Activated CD8-positive, alpha-beta memory T cell treated with anti-CD3 and anti-CD28 coated beads for 36 hours (primary cell): ENCODE measurements at regions not wholly inside any gene's neighbourhood (a gene's known extent, or its start where the extent isn't known, plus 50 kb on each side); places are given as distances from the start of the nearest gene placed in this dataset.
"Not testable (repeated sequence)": the region's sequence is repeated elsewhere in the genome, so short reads cannot be mapped to it uniquely, and the experiment has no call there.

Experiments
- CTCF ChIA-PET: fragments of 350-600 bp; sonication (Branson Sonifier 250); formaldehyde crosslinking; loops from one replicate; lab custom pipeline; 2021; ENCODE audit warnings: antibody characterized with exemption; lab: Charles Lee
- POLR2A ChIA-PET: fragments of 350-600 bp; sonication (Branson Sonifier 250); formaldehyde crosslinking; loops from one replicate; lab custom pipeline; 2021; ENCODE audit warnings: antibody characterized with exemption; lab: Charles Lee

- POLR2A ChIA-PET: no interaction called here
Measured at GRCh38 chr12:46884362-46884761, 58.6 kb upstream of the SLC38A4 start.

GRCh38 chr12:46886541-46887041 is 60.8 kb upstream of the SLC38A4 start:
- ChIA-PET POLR2A (no interaction called here), CTCF (no interaction called here)

More at GRCh38 chr12:46884362-46884761, 58.6 kb upstream of the SLC38A4 start:
- CTCF ChIA-PET: no interaction called here

GRCh38 chr12:46887870-46888269 is 62.1 kb upstream of the SLC38A4 start:
- POLR2A ChIA-PET: no interaction called here
- CTCF ChIA-PET: no interaction called here

GRCh38 chr12:46888568-46888967 is 62.8 kb upstream of the SLC38A4 start:
- CTCF ChIA-PET: no interaction called here

GRCh38 chr12:46891306-46891705 is 65.5 kb upstream of the SLC38A4 start:
- CTCF ChIA-PET: no interaction called here
- POLR2A ChIA-PET: no interaction called here

More at GRCh38 chr12:46888568-46888967, 62.8 kb upstream of the SLC38A4 start:
- POLR2A ChIA-PET: no interaction called here

DNA sequence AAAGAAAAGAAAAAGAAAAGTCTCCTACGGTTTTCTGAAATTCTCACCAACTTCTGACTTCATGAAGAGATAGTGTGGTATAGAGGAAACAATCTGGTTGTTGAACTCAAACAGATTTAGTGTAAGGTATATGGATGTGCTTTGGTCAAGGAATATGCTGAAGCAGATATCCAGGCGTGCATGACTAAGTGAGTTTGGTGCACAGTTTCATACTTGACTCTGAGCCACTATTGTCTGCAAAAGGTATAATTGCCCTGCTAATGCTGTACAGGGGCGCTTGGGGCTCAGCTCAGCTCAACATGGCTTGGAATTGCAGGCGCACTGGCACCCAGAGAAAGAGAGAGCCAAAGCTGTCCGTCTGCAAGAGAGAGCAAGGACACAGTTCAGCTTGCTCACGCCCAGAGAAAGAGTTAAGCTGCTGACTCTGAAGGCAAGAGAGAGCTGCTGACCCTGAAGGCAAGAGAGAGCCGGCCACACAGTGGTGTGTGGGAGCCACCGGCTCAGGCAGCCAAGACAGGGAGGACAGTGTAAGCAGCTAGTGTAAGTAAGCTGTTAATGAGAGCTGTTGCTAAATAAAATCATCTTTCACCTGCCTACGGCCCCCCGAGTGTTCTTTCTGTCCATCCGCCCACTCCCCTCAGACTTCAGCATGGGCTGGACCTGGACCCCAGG is 66.4 kb upstream of the SLC38A4 start:
- ChIA-PET POLR2A (no interaction called here), CTCF (no interaction called here)

DNA sequence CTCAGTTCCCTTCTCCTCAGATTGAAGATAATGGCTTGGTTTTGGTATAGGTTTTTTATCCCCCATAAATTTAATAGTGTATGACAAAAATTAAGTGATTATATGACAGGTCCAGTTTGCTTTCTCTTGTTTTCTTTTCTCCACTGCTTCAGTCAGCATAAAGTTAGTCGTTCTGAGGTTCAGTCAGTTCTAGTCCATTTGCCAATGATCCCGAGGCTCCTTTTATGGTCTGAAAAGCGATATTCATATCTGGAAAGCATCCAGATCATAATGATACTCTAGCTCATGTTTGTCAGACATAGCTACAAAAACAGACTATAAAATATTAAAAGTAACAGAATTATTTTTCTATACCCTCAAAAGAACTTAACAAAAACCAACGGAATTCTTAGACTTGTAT is 67.1 kb upstream of the SLC38A4 start:
- POLR2A ChIA-PET: no interaction called here
- CTCF ChIA-PET: no interaction called here

DNA sequence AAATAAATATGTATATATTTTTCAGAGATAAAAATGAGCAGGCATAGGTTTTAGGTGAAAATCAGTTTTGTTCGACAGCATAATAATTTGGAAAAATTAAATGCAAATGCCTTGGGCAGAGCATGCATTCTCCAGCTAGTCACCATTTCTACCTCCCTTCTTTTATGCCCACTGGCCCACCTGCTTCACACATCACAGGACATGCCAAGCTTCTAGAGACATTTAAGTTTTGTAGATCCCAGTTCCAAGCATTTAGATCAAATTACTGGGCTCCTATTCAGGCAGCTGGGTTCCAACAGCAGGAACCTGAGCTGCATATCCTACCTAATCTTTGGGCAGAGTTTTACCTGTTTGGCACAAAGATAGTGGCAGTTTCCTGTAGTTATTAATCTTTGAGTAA is 67.6 kb upstream of the SLC38A4 start:
- ChIA-PET CTCF (no interaction called here), POLR2A (no interaction called here)

DNA sequence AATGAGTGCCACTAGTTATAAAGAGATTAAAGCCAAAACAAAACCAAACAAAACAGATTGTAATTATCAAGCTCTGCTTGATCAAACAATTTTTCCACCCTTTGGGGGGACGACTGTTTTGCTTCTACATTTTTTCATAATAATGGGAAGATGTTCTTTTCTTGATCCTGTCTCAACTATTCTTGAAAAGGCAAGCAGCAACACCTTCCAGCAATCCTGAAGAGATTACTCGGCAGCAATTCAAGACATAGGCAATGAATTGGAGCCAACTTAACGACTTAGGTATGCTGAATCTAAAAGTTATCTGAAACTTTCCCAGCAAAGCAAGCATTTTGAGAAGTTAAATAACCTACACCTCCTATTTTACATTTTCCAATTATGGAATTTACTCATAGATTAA is 69.9 kb upstream of the SLC38A4 start:
- CTCF ChIA-PET: no interaction called here
- POLR2A ChIA-PET: no interaction called here

DNA sequence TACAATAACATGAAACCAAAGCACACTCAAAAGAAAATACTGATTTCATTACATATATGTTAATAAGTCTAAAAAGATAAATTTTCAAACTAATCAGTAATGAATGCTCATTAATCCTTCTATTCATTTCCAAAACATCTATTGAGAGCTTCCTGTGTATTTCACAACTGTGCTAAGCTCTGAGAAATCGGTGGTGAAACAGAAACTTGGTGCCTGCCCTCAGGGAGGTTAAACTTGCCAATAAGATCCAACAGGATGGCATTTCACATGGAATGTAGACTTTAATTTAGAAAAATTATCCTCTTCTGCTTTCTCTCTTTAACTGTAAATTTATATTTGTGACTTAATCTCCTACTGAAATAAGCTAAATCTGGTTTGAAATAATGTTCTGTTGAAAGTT is 70.9 kb upstream of the SLC38A4 start:
- POLR2A ChIA-PET: no interaction called here
- CTCF ChIA-PET: no interaction called here

GRCh38 chr12:46898152-46898931 is 72.5 kb upstream of the SLC38A4 start:
- POLR2A ChIA-PET: no interaction called here
- CTCF ChIA-PET: no interaction called here

- ChIA-PET POLR2A (no interaction called here), CTCF (no interaction called here)
Measured at GRCh38 chr12:46898989-46899388, 73.2 kb upstream of the SLC38A4 start.

GRCh38 chr12:46900734-46901463 is 75.1 kb upstream of the SLC38A4 start:
- CTCF ChIA-PET: no interaction called here
- POLR2A ChIA-PET: no interaction called here

DNA sequence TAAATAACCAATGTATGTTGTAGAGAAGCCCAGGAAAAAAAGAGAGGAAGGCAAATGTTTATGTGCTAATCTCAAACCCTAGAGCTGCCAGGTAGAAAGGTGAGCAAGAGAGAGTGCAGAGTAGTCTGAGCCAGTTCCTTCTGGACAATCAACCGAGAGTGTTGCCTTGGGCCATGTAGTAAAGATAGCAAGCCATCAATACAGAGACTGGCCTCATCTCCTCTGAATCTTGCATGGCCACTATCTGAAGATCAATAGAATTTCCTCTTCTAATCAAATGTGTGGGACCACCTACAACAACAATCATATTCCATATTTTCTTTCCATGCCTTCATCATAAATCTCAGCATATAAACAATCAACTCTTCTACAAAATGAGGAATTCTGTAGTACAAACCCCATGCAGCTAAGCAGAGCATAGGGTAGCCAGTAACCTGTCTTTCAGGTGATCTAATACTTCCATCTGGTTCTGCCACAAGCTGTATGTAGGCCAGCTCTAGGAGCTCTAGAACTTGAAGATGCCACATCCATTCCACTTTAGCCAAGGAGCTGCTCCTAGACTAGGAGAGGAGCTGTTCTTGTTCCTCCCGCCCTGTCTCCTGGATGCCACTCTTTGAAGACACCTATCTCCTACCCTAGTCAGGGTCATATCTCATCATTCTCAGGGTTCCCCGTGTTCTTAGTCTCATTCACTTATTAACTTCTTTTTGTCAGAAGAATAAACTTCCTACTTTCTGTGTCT is 75.8 kb upstream of the SLC38A4 start:
- POLR2A ChIA-PET: no interaction called here
- CTCF ChIA-PET: no interaction called here

- CTCF ChIA-PET: no interaction called here
- POLR2A ChIA-PET: no interaction called here
Measured at GRCh38 chr12:46903058-46903457, 77.3 kb upstream of the SLC38A4 start.

- POLR2A ChIA-PET: no interaction called here
- CTCF ChIA-PET: no interaction called here
Measured at GRCh38 chr12:46904406-46905238, 78.8 kb upstream of the SLC38A4 start.

- CTCF ChIA-PET, POLR2A ChIA-PET: not testable (repeated sequence)
Measured at GRCh38 chr12:46905239-46905627, 79.4 kb upstream of the SLC38A4 start.

DNA sequence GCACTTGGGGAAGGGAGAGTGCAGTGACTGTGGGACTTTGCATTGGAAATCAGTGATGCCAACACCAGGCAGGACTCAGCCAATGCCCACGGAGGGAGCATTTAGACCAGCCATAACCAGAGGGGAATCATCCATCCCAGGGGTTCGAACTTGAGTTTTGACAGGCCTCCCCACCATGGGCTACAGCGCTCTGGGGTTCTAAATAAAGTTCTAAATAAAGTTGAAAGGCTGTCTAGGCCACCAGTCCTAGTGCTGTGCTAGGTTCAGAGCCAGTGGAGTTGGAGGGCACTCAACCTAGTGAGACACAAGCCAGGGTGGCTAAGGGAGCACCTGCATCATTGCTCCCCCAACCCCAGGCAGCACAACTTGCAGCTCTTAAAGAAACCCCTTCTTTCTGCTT is 82.0 kb upstream of the SLC38A4 start:
- ChIA-PET POLR2A (no interaction called here), CTCF (no interaction called here)
